ENCODE measurements at regions not wholly inside any gene's neighbourhood (a gene's known extent, or its start where the extent isn't known, plus 50 kb on each side); places are given as distances from the start of the nearest gene placed in this dataset.

DNA sequence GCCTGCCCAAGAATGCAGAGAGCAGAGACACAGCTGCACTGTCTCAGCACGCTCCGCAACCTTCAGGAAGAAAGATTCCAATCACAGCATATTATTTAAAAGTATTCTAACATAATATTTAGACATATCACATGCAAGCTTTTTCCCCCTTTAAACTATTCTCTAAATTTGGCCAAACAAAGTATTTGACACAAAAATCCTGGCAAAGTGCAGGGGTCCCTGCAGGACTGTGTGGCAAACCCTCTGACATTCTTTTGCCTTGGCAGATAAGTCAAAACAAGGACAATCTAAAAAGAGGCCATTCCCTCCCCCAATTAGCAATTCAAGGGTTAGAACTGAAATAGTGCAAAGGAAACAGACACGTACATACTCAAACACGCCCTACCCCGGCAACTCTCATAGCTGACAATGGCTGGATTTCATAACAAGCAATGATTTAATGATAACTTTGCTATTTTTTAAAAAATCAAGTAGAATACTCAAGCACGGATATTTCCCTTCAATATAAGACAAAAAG lies 225.3 kb downstream of the MRPL39 start:
- Histone ChIP-seq H2BK5ac (ENCODE audit: low read depth, low read length) (no peak overlapping the region), H3K27ac (ENCODE audit: low read depth, low read length) (no peak overlapping the region), H3K9me3 (ENCODE audit: insufficient read depth in 2 of 2, low read depth in 1 of 2, low read length in 1 of 2) (no peaks in the 10 kb centered on the region), H2BK20ac (ENCODE audit: low read length) (no peak overlapping the region), H3K23ac (ENCODE audit: insufficient read length) (no peak overlapping the region), H3K27me3 (replicated peaks in 1 of 4; ENCODE audit: control insufficient read depth in 3 of 4, extremely low read depth in 1 of 4, insufficient read depth in 3 of 4, low read length in 3 of 4) (no peaks in the 10 kb centered on the region), H4K91ac (replicated peaks; ENCODE audit: insufficient read length, low read length) (no peak overlapping the region), H3K4me3 (ENCODE audit: extremely low read depth in 1 of 4, insufficient read depth in 2 of 4, low read depth in 3 of 4, low read length in 4 of 4) (no peak overlapping the region), H2BK15ac (ENCODE audit: low read length) (no peak overlapping the region), H3K79me2 (ENCODE audit: control insufficient read depth in 1 of 2, insufficient read depth in 2 of 2, low read length in 2 of 2) (no peaks in the 10 kb centered on the region), H4K5ac (ENCODE audit: insufficient read length, low read depth, low read length) (no peak overlapping the region), H4K8ac (ENCODE audit: extremely low read depth, insufficient read depth, low read length) (no peak overlapping the region), H3K4ac (replicated peaks; ENCODE audit: insufficient read length, low read depth, low read length) (no peak overlapping the region), H3K4me1 (replicated peaks in 1 of 4; ENCODE audit: control insufficient read depth in 3 of 4, insufficient read depth in 4 of 4, low read length in 3 of 4) (peaks cover 0 to 3% (median 0%) of the 10 kb centered on the region in 4 experiments; a peak in 2 of 7 replicates), H3K23me2 (ENCODE audit: low read depth, low read length) (no peaks in the 10 kb centered on the region), H3K4me2 (ENCODE audit: insufficient read depth in 1 of 2, low read depth in 2 of 2, low read length in 2 of 2) (no peak overlapping the region), H2AK5ac (ENCODE audit: low read depth, low read length) (no peak overlapping the region), H3K18ac (ENCODE audit: extremely low read depth, low read length) (no peak overlapping the region), H3K14ac (ENCODE audit: insufficient read length) (no peak overlapping the region), H2BK12ac (ENCODE audit: low read depth, low read length) (no peak overlapping the region), H3K56ac (replicated peaks; ENCODE audit: insufficient read length, low read depth, low read length) (no peak overlapping the region), H2AFZ (ENCODE audit: low read length) (no peak overlapping the region), H2BK120ac (replicated peaks; ENCODE audit: low read depth, low read length) (no peak overlapping the region), H4K20me1 (replicated peaks in 1 of 2; ENCODE audit: control insufficient read depth in 1 of 2, insufficient read depth in 2 of 2, low read length in 2 of 2) (no peaks in the 10 kb centered on the region), H3K79me1 (ENCODE audit: low read depth, low read length) (no peaks in the 10 kb centered on the region), H3K36me3 (ENCODE audit: control insufficient read depth in 2 of 4, insufficient read depth in 4 of 4, low read length in 3 of 4) (no peaks in the 10 kb centered on the region), H3K9ac (replicated peaks in 1 of 4; ENCODE audit: extremely low read depth in 1 of 4, low read depth in 3 of 4, low read length in 3 of 4) (no peak overlapping the region)
- DNase-seq (ENCODE audit: low read depth in 1 of 2, low spot score in 2 of 2) (no peak), FAIRE-seq (no peak)
- TF ChIP-seq SP4 (IDR thresholded peaks at IDR 0.05; ENCODE audit: low read length) (no peak), BRCA1 (IDR thresholded peaks at IDR 0.05; ENCODE audit: low read depth, low read length) (no peak), TBP (IDR thresholded peaks at IDR 0.05; ENCODE audit: low read depth, low read length) (no peak), TAF7 (optimal IDR thresholded peaks at IDR 0.05; ENCODE audit: borderline replicate concordance, low read depth, low read length) (no peak), SRF (IDR thresholded peaks at IDR 0.05; ENCODE audit: low read depth, low read length) (no peak), KDM5A (IDR thresholded peaks at IDR 0.05; ENCODE audit: low read length) (no peak)
- TF ChIP-seq, protein P1, sequence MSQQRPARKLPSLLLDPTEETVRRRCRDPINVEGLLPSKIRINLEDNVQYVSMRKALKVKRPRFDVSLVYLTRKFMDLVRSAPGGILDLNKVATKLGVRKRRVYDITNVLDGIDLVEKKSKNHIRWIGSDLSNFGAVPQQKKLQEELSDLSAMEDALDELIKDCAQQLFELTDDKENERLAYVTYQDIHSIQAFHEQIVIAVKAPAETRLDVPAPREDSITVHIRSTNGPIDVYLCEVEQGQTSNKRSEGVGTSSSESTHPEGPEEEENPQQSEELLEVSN (IDR thresholded peaks at IDR 0.05) = no peak
- TF ChIP-seq, protein P2, sequence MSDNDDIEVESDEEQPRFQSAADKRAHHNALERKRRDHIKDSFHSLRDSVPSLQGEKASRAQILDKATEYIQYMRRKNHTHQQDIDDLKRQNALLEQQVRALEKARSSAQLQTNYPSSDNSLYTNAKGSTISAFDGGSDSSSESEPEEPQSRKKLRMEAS (IDR thresholded peaks at IDR 0.05) = no peak
- ChIA-PET POLR2A (ENCODE audit: partially characterized antibody) (interaction anchor here (0.9 kb wide), 1 partner anchor 32 kb away, joined by 3 read pairs; no protein-coding TSS in a partner anchor), CTCF (ENCODE audit: partially characterized antibody) (interaction anchor here (0.6 to 2.3 kb wide), 5 partner anchors 21 to 1116 kb away, joined by 3 to 7 read pairs (median 4); no protein-coding TSS in a partner anchor)
- 94% methylated on average over 6 of the region's 6 CpGs; no CpG with 5 or more reads in 1 of the 2 experiments for WGBS, 2 experiments (ENCODE audit: extremely low coverage in 1 of 2, insufficient coverage in 1 of 2, insufficient read length in 1 of 2, insufficient replicate concordance in 2 of 2, low coverage in 1 of 2, low lambda C conversion rate in 2 of 2, missing lambda C conversion rate in 1 of 2)
